ENCODE measurements at regions not wholly inside any gene's neighbourhood (a gene's known extent, or its start where the extent isn't known, plus 50 kb on each side); places are given as distances from the start of the nearest gene placed in this dataset.

- 49 to 92% (median 91%) methylated on average over 6 of the region's 6 CpGs for WGBS, 3 donors
- H3K27ac ChIP-seq (ENCODE audit: low read depth, low read length) = no peak overlapping the region
Measured at GRCh38 chr3:189094539-189094938, 77.2 kb upstream of the TPRG1 start.

DNA sequence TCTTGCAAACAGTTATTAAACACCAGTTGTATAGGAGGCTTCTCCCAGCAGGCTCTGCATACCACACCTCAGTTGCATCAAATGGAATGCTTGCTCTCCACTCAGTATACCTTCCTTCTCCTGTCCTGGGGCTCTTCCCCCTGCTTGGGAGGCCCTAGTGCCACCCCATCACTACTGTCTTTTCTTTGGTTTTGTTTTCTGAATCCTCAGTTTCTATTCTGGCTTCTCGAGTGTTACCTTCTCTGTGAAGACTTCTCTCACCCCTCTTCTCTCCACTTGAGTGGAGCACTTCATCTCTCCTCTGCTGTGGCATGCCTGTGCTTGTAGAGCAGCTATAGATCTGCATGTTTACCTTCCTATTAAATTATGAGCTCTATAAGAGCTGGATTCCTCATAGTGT lies 75.7 kb upstream of the TPRG1 start:
- H3K27ac ChIP-seq (ENCODE audit: low read depth, low read length) = no peak overlapping the region
- WGBS, 3 donors = 73 to 90% (median 88%) methylated on average over 1 of the region's 1 CpG

GRCh38 chr3:189099031-189099471 lies 72.7 kb upstream of the TPRG1 start:
- H3K27ac ChIP-seq (ENCODE audit: low read depth, low read length) = no peak overlapping the region
- 44 to 80% (median 72%) methylated on average over 12 of the region's 12 CpGs for WGBS, 3 donors

GRCh38 chr3:189099505-189100290 lies 72.1 kb upstream of the TPRG1 start:
- WGBS, 3 donors = 51 to 69% (median 65%) methylated on average over 12 of the region's 12 CpGs
- H3K27ac ChIP-seq (ENCODE audit: low read depth, low read length) = no peak overlapping the region

GRCh38 chr3:189100866-189101265 lies 70.9 kb upstream of the TPRG1 start:
- 86 to 90% (median 89%) methylated on average over 2 of the region's 2 CpGs for WGBS, 3 donors
- no peak overlapping the region for H3K27ac ChIP-seq (ENCODE audit: low read depth, low read length)

GRCh38 chr3:189101594-189101993 lies 70.2 kb upstream of the TPRG1 start:
- 81 to 96% (median 89%) methylated on average over 2 of the region's 2 CpGs for WGBS, 3 donors

GRCh38 chr3:189103208-189103607 lies 68.6 kb upstream of the TPRG1 start:
- 66 to 73% (median 68%) methylated on average over 1 of the region's 1 CpG for WGBS, 3 donors
- no peak overlapping the region for H3K27ac ChIP-seq (ENCODE audit: low read depth, low read length)

More at GRCh38 chr3:189101594-189101993, 70.2 kb upstream of the TPRG1 start:
- no peak overlapping the region for H3K27ac ChIP-seq (ENCODE audit: low read depth, low read length)

DNA sequence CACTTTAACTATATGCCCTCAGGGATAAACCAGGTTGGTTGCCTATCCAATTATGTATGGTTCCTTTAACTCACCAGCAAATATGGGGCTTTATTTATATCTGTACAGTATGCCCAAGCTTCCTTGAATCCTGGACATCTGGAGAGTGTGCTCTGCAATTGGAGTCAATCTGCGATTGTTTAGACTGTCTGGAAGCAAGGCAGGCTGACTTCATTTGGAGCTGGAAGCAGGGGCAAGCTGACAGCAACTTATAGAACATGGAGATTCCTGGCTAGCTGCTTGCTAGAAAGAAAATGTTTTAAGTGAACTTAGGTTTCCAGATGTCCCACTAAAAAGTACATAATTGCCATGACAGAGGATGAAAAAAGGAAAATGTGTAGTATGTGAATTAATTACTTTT lies 63.7 kb upstream of the TPRG1 start:
- no peak overlapping the region for H3K27ac ChIP-seq (ENCODE audit: low read depth, low read length)
- 70 to 90% (median 71%) methylated on average over 1 of the region's 1 CpG for WGBS, 3 donors

DNA sequence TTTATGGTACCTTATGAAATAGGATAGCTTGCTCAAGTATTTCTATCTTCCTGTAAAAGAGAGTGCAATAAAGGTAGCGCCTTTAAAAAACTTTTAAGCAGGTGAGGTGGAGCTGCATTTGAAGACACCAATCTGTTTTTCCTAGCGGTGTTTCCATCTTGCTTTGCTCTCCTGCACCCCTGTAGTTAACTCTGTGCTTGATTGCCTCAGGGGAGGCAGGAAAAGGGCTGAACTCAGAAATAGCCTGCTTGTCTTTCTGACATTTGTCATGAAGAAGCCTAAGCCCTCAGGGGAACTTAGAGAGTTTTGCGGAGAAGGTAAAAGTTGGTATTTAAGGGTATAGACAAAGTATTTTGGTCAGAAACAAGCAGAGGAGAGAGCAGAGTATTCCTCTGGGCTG lies 63.0 kb upstream of the TPRG1 start:
- WGBS, 3 donors = 77 to 85% (median 81%) methylated on average over 3 of the region's 3 CpGs

DNA sequence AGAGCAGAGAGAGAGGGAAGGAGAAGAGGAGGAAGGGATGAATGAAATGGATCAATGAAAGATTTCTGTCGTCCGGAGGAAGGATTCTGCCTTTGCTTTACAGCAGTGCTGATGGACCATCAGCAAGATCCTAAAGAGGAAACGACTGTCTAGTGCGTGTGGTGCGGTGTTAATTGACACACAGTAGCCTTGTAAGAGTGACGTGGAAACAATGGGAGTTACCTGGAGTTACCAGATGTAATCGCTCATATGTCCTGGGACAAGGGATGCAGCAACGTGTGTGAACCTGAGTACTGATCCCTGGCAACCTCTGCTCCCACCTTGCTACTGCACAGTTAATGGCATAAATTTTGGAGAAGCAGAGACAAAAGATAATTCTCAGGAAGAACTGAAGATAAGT lies 62.6 kb upstream of the TPRG1 start:
- H3K27ac ChIP-seq (ENCODE audit: low read depth, low read length) = no peak overlapping the region
- 62 to 81% (median 73%) methylated on average over 8 of the region's 8 CpGs for WGBS, 3 donors

More for the DNA sequence above, 63.0 kb upstream of the TPRG1 start:
- no peak overlapping the region for H3K27ac ChIP-seq (ENCODE audit: low read depth, low read length)

GRCh38 chr3:189117087-189117486 lies 54.7 kb upstream of the TPRG1 start:
- 50 to 80% (median 78%) methylated on average over 1 of the region's 1 CpG for WGBS, 3 donors
- H3K27ac ChIP-seq (ENCODE audit: low read depth, low read length) = no peak overlapping the region

- H3K27ac ChIP-seq (ENCODE audit: low read depth, low read length) = no peak overlapping the region
- WGBS, 3 donors = 82 to 92% (median 92%) methylated on average over 1 of the region's 1 CpG
Measured at GRCh38 chr3:189118896-189119295, 52.9 kb upstream of the TPRG1 start.

DNA sequence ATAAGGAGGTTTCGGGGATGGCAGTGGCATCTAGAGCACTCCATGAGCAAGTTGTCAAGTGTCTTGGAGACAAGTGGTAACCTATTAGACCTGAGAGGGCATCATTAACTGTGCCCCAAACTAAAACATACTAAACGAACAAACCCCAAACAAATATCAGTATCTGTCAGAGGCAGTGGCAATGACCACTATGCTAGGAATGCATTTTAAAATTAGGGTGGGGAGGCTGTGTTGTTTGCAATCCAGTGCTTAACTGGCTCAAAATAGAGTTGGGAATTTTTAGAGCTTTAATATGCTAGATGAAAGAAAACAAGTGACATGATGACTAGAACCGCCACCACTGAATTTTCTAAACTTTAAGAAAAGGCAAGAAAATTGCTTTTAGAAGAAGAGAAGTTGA lies 51.8 kb upstream of the TPRG1 start:
- 84 to 92% (median 91%) methylated on average over 3 of the region's 3 CpGs for WGBS, 3 donors

DNA sequence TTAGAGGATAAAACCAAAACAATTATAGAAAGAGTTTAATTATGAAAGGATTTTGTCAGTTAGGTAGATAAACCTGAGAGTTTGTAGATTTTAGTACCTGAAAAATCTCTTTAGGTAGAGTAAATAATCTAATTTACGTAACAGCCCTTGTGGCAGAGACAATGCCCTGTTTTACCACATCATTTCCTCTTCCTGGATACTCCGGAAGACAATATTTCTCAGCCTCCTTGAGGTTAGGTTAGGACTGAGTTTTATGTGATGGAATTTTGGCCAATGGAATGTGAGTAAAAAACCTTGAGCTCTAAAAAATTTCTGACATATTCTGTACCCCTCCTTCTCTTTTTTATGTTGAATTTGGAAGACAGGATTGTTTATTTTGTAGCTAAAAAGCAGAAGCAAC lies 50.7 kb upstream of the TPRG1 start:
- WGBS, 3 donors = 45 to 73% (median 53%) methylated on average over 2 of the region's 2 CpGs
- H3K27ac ChIP-seq (ENCODE audit: low read depth, low read length) = no peak overlapping the region

More for the DNA sequence above, 51.8 kb upstream of the TPRG1 start:
- H3K27ac ChIP-seq (ENCODE audit: low read depth, low read length) = no peak overlapping the region
